ENCODE measurements at regions not wholly inside any gene's neighbourhood (a gene's known extent, or its start where the extent isn't known, plus 50 kb on each side); places are given as distances from the start of the nearest gene placed in this dataset.

DNA sequence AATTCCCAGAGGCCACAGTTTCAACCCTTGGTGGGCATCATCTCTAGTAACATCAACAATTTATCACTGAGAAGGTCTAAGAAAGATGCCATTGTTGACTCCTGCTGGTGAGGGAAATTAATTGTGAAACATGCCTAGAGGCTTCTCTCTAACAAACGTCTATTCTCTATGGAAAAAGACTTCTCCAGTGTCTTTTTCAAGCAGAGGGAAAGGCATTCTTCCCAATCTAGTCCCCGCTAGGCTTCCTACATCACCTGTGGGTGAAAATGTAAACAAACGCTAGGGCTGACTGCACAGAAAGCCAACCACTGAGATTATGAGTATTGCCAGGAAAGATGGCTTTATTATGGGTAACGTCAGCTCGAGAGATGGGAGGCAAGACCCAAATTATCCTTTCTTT is 677.4 kb downstream of the NCAM2 start:
- H3K4me1 ChIP-seq: no peaks in the 10 kb centered on the region
- TF ChIP-seq, protein P1, sequence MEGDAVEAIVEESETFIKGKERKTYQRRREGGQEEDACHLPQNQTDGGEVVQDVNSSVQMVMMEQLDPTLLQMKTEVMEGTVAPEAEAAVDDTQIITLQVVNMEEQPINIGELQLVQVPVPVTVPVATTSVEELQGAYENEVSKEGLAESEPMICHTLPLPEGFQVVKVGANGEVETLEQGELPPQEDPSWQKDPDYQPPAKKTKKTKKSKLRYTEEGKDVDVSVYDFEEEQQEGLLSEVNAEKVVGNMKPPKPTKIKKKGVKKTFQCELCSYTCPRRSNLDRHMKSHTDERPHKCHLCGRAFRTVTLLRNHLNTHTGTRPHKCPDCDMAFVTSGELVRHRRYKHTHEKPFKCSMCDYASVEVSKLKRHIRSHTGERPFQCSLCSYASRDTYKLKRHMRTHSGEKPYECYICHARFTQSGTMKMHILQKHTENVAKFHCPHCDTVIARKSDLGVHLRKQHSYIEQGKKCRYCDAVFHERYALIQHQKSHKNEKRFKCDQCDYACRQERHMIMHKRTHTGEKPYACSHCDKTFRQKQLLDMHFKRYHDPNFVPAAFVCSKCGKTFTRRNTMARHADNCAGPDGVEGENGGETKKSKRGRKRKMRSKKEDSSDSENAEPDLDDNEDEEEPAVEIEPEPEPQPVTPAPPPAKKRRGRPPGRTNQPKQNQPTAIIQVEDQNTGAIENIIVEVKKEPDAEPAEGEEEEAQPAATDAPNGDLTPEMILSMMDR (IDR thresholded peaks at IDR 0.05): no peak
- TF ChIP-seq POLR2A (IDR thresholded peaks at IDR 0.05): no peak
- H3K27ac ChIP-seq: no peak overlapping the region
- DNase-seq: no peak
- no peaks in the 10 kb centered on the region for H3K9me3 ChIP-seq
- intact Hi-C loops (cut with DNase I; ENCODE audit: low total_unique reads): no loop called here
- no peak overlapping the region for H3K4me3 ChIP-seq
- no peaks in the 10 kb centered on the region for H3K36me3 ChIP-seq
- H3K27me3 ChIP-seq: no peaks in the 10 kb centered on the region

DNA sequence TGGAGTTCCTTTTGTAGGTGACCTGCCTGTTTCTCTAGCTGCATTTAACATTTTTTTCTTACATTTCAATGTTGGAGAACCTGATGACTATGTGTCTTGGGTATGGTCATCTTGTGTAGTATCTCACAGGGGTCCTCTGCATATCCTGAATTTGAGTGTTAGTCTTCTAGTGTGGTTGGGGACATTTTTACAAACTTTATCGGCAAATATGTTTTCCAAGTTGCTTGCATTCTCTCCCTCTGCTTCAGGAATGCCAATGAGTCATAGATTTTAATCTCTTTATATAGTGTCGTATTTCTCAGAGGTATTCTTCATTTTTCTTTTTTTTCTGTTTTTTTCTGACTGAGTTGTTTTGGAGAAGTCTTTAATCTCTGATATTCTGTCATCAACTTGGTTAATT is 684.0 kb downstream of the NCAM2 start:
- Histone ChIP-seq H3K9me3 (no peaks in the 10 kb centered on the region), H3K4me1 (no peaks in the 10 kb centered on the region), H3K4me3 (no peak overlapping the region), H3K27me3 (no peaks in the 10 kb centered on the region), H3K36me3 (no peaks in the 10 kb centered on the region), H3K27ac (no peak overlapping the region)
- no peak for DNase-seq
- no peak for TF ChIP-seq POLR2A (IDR thresholded peaks at IDR 0.05)
- TF ChIP-seq, protein P1 (IDR thresholded peaks at IDR 0.05): no peak
- intact Hi-C loops (cut with DNase I; ENCODE audit: low total_unique reads): no loop called here

DNA sequence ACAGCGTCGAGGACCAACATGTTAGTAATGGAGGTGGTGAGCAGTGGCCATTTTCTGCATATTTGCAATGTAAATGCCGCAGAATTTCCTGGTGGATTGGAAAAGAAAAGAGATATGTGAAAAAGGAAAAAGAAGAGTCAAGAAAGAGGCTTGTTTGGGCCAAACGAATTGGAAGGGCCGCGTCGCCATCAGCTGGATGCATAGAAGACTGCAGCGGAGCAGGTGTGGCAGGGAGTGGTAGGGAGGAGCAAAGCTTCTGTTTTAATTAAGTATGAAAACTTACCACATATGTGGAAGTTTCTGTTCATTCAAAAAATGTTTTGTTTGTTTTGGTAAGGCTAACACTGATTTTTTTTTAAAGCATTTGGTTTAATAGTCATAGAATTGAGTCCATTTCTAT is 690.7 kb downstream of the NCAM2 start:
- intact Hi-C loops (cut with DNase I; ENCODE audit: low total_unique reads): no loop called here
- no peak overlapping the region for H3K4me3 ChIP-seq
- H3K27ac ChIP-seq: no peak overlapping the region
- H3K36me3 ChIP-seq: no peaks in the 10 kb centered on the region
- H3K9me3 ChIP-seq: no peaks in the 10 kb centered on the region
- no peak for DNase-seq
- no peaks in the 10 kb centered on the region for H3K4me1 ChIP-seq
- no peaks in the 10 kb centered on the region for H3K27me3 ChIP-seq
- TF ChIP-seq POLR2A (IDR thresholded peaks at IDR 0.05): no peak
- TF ChIP-seq, protein P1 (IDR thresholded peaks at IDR 0.05): no peak

DNA sequence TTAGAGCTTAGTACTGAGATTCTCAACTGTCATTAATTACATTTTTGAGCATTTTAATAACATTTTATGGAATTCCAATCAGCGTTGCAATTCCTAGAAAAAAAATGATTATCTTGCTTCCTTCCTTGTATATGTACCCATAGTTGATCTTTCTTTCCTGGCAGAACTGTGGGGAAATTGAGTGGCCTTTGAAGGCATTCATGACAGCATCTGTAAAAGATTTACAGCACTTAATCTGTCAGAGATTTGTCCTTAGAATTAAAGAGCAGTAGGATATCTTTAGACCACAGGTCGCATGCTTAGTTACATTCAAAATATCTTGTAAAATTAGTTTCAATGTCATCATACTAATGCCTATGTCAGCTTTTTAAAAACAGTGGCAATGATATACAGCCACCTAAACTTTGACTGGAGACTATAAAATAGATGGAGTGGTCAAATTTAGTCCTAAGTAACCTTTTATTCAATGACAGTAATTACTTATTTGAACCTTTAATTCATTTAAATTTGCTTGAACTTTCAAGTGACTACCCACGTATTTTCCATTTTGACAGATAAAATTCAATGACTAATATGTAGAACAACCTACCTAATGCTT is 692.0 kb downstream of the NCAM2 start:
- no peaks in the 10 kb centered on the region for H3K36me3 ChIP-seq
- H3K9me3 ChIP-seq: no peaks in the 10 kb centered on the region
- H3K4me3 ChIP-seq: no peak overlapping the region
- TF ChIP-seq, protein P1 (IDR thresholded peaks at IDR 0.05): no peak
- TF ChIP-seq POLR2A (IDR thresholded peaks at IDR 0.05): no peak
- no peaks in the 10 kb centered on the region for H3K4me1 ChIP-seq
- H3K27ac ChIP-seq: no peak overlapping the region
- H3K27me3 ChIP-seq: no peaks in the 10 kb centered on the region
- DNase-seq: no peak
- intact Hi-C loops (cut with DNase I; ENCODE audit: low total_unique reads): no loop called here

DNA sequence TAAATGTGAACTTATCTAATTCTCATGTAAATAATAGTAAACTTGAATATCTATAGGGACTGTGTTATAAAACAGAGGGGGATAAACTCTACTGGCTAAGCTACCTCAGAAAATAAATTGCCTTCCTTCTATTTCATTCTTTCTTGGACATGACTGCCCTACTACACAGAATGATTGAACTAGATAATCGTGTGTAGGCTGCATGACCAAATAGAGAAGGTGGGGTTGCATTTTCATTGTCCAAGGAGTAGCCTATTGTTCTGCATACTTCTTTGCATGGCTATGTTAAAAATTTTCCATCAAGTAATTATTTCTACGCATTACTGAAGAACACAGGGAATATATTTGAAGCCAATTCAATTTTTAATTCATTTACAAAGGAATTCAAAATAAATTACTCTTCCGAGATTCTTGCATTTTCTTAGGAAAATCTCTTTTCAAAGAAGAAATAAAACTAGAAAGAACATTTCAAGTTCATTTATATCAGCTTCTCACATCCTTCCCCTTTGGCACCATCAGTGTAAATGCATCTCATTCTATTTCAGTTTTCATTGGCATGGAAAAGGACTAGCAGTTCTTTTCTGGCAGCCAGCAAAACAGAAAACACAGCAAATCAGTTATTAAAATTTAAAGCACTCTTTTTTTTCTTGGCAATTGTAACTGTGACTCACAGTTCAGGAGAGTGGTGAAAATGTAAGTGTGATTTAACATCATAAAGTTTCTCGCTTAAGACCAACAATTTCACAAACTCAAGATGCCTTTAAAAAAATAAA is 714.7 kb downstream of the NCAM2 start:
- H3K36me3 ChIP-seq: no peaks in the 10 kb centered on the region
- no peaks in the 10 kb centered on the region for H3K27me3 ChIP-seq
- peak overlapping the region in 1 of 2 donors; percentile 21 for H3K27ac ChIP-seq
- no peak for TF ChIP-seq POLR2A (IDR thresholded peaks at IDR 0.05)
- TF ChIP-seq, protein P1 (IDR thresholded peaks at IDR 0.05): no peak
- intact Hi-C loops (cut with DNase I; ENCODE audit: low total_unique reads): no loop called here
- no peaks in the 10 kb centered on the region for H3K9me3 ChIP-seq
- DNase-seq: no peak
- H3K4me1 ChIP-seq: no peaks in the 10 kb centered on the region
- H3K4me3 ChIP-seq: no peak overlapping the region

Data from uterus (tissue), 3 donors.